Aorta (tissue), 5 donors: ENCODE measurements at regions not wholly inside any gene's neighbourhood (a gene's known extent, or its start where the extent isn't known, plus 50 kb on each side); places are given as distances from the start of the nearest gene placed in this dataset.

ENCODE experiments used
- ATAC-seq: fragments of 200-7000 bp; cut with Tn5 transposase; one replicate; pipeline ENCODE4 v1.9.1; 2022; ENCODE audit warnings: moderate library complexity; ENCODE audit not compliant: low FRiP score
- DNase-seq, 2 donors: peaks; one replicate each; pipeline ENCODE4 v3.0.0-alpha.2; 2020
- H3K27ac ChIP-seq, 2 donors: one replicate each; pipeline ENCODE4 v1.5.1; 2013; ENCODE audit warnings: low read length in 2 of 2, mild to moderate bottlenecking in 2 of 2, moderate library complexity in 2 of 2, control low read depth in 1 of 2, inconsistent platforms in 1 of 2, low read depth in 1 of 2
- H3K27me3 ChIP-seq, 2 donors: one replicate each; pipeline ENCODE4 v1.6.1; 2013; ENCODE audit warnings: control low read depth in 1 of 2, low read length in 1 of 2, mild to moderate bottlenecking in 1 of 2, moderate library complexity in 1 of 2; ENCODE audit not compliant: insufficient read depth in 2 of 2, control insufficient read depth in 1 of 2
- H3K36me3 ChIP-seq, 2 donors: one replicate each; pipeline ENCODE4 v1.6.1; 2013; ENCODE audit warnings: control low read depth in 1 of 2, low read length in 1 of 2, mild to moderate bottlenecking in 1 of 2; ENCODE audit not compliant: insufficient read depth in 2 of 2, control insufficient read depth in 1 of 2
- H3K4me1 ChIP-seq, 2 donors: one replicate each; pipeline ENCODE4 v1.6.1; 2013; ENCODE audit warnings: low read length in 2 of 2, control low read depth in 1 of 2, mild to moderate bottlenecking in 1 of 2, moderate library complexity in 1 of 2; ENCODE audit not compliant: insufficient read depth in 2 of 2, control insufficient read depth in 1 of 2
- H3K4me3 ChIP-seq, 2 donors: one replicate each; pipeline ENCODE4 v1.5.1; 2013; ENCODE audit warnings: low read length in 2 of 2, control low read depth in 1 of 2, mild to moderate bottlenecking in 1 of 2
- H3K9me3 ChIP-seq: one replicate; pipeline ENCODE4 v1.6.1; 2013; ENCODE audit warnings: mild to moderate bottlenecking, low read length; ENCODE audit not compliant: control insufficient read depth
- WGBS, 2 donors: extraction: QIAGEN DNeasy Blood & Tissue Kit; methylation state at CpG; one replicate each; pipeline ENCODE4 v1.1.7; 2013; 5-methylcytosine and 5-hydroxymethylcytosine counted together
- intact Hi-C, 2 donors: fragments of 100-400 bp; cut with DNase I; formaldehyde crosslinking; loops; one replicate each; pipeline versions ENCODE4 v1.14.2 to v1.15.0; 2022
- donor health status: healthy with polysubstance abuse.
- donor health status: Bipolar disorder and iron deficiency.
- donor health status: DM: no; HTN: no; CAD: no.
- donor health status: DM: no; HTN: no; CAD: no.
- donor health status: DM: yes; HTN: yes; CAD: no.

GRCh38 chr11:13102513-13102840 lies 93.4 kb downstream of the RASSF10 start:
- Histone ChIP-seq H3K9me3 (peaks cover 2% of the 10 kb centered on the region), H3K4me3 (no peak overlapping the region), H3K4me1 (no peaks in the 10 kb centered on the region), H3K36me3 (no peaks in the 10 kb centered on the region), H3K27me3 (no peaks in the 10 kb centered on the region), H3K27ac (no peak overlapping the region)
- 50 to 52% methylated on average over 2 of the region's 2 CpGs for WGBS, 2 donors
- DNase-seq = no peak
- intact Hi-C loops = no loop called here
- ATAC-seq = no peak

GRCh38 chr11:13102865-13103539 lies 93.9 kb downstream of the RASSF10 start:
- Histone ChIP-seq H3K9me3 (peaks cover 2% of the 10 kb centered on the region), H3K4me3 (no peak overlapping the region), H3K36me3 (no peaks in the 10 kb centered on the region), H3K27ac (no peak overlapping the region), H3K27me3 (no peaks in the 10 kb centered on the region), H3K4me1 (no peaks in the 10 kb centered on the region)
- 54 to 55% methylated on average over 5 of the region's 5 CpGs for WGBS, 2 donors
- ATAC-seq (no peak), DNase-seq (no peak)
- intact Hi-C loops = no loop called here

GRCh38 chr11:13103962-13104554 lies 94.9 kb downstream of the RASSF10 start:
- peaks cover 1% of the 10 kb centered on the region for H3K9me3 ChIP-seq
- DNase-seq (no peak), ATAC-seq (no peak)
- H3K27ac ChIP-seq = no peak overlapping the region
- no peaks in the 10 kb centered on the region for H3K36me3 ChIP-seq
- 45 to 60% methylated on average over 2 of the region's 2 CpGs for WGBS, 2 donors
- no peaks in the 10 kb centered on the region for H3K4me1 ChIP-seq
- H3K4me3 ChIP-seq = no peak overlapping the region
- H3K27me3 ChIP-seq = no peaks in the 10 kb centered on the region
- intact Hi-C loops = no loop called here

- H3K4me1 ChIP-seq = no peaks in the 10 kb centered on the region
- ATAC-seq (peak; percentile 35), DNase-seq (no peak)
- H3K27ac ChIP-seq = no peak overlapping the region
- no peak overlapping the region for H3K4me3 ChIP-seq
- no peaks in the 10 kb centered on the region for H3K27me3 ChIP-seq
- H3K9me3 ChIP-seq = peaks cover 1% of the 10 kb centered on the region
- intact Hi-C loops = no loop called here
- H3K36me3 ChIP-seq = no peaks in the 10 kb centered on the region
- WGBS, 2 donors = 62 to 64% methylated on average over 5 of the region's 5 CpGs
These were observed 95.6 kb downstream of the RASSF10 start for GRCh38 chr11:13104619-13105236.

- peak; percentile 44 for ATAC-seq
- no peaks in the 10 kb centered on the region for H3K4me1 ChIP-seq
- DNase-seq = no peak
- H3K27me3 ChIP-seq = no peaks in the 10 kb centered on the region
- no peak overlapping the region for H3K27ac ChIP-seq
- H3K36me3 ChIP-seq = no peaks in the 10 kb centered on the region
- no peak overlapping the region for H3K4me3 ChIP-seq
- 19 to 21% methylated on average over 4 of the region's 4 CpGs for WGBS, 2 donors
- intact Hi-C loops = no loop called here
- peaks cover 1% of the 10 kb centered on the region for H3K9me3 ChIP-seq
These were observed 96.2 kb downstream of the RASSF10 start for GRCh38 chr11:13105237-13105844.

- 77 to 78% methylated on average over 5 of the region's 5 CpGs for WGBS, 2 donors
- Histone ChIP-seq H3K27ac (no peak overlapping the region), H3K9me3 (no peaks in the 10 kb centered on the region), H3K4me1 (no peaks in the 10 kb centered on the region), H3K36me3 (no peaks in the 10 kb centered on the region), H3K4me3 (no peak overlapping the region), H3K27me3 (peaks cover 0 to 1% of the 10 kb centered on the region in 2 donors)
- DNase-seq (no peak), ATAC-seq (no peak)
- intact Hi-C loops = no loop called here
These were observed 98.5 kb downstream of the RASSF10 start for GRCh38 chr11:13107544-13108044.

GRCh38 chr11:13108416-13108815 lies 99.3 kb downstream of the RASSF10 start:
- Histone ChIP-seq H3K36me3 (no peaks in the 10 kb centered on the region), H3K4me3 (no peak overlapping the region), H3K27ac (no peak overlapping the region), H3K27me3 (peaks cover 0 to 1% of the 10 kb centered on the region in 2 donors), H3K4me1 (no peaks in the 10 kb centered on the region), H3K9me3 (no peaks in the 10 kb centered on the region)
- ATAC-seq (no peak), DNase-seq (no peak)
- intact Hi-C loops = no loop called here
- WGBS, 2 donors = 88 to 89% methylated on average over 2 of the region's 2 CpGs

GRCh38 chr11:13109616-13110015 lies 100.5 kb downstream of the RASSF10 start:
- H3K27me3 ChIP-seq = peaks cover 0 to 1% of the 10 kb centered on the region in 2 donors
- intact Hi-C loops = no loop called here
- DNase-seq (no peak), ATAC-seq (no peak)
- WGBS, 2 donors = 84 to 95% methylated on average over 1 of the region's 1 CpG
- H3K9me3 ChIP-seq = no peaks in the 10 kb centered on the region
- no peaks in the 10 kb centered on the region for H3K4me1 ChIP-seq
- H3K27ac ChIP-seq = no peak overlapping the region
- H3K4me3 ChIP-seq = no peak overlapping the region
- H3K36me3 ChIP-seq = no peaks in the 10 kb centered on the region
